Loucy (cell line): ENCODE measurements at regions not wholly inside any gene's neighbourhood (a gene's known extent, or its start where the extent isn't known, plus 50 kb on each side); places are given as distances from the start of the nearest gene placed in this dataset.

Experiments
- EZH2phosphoT487 ChIP-seq: fragments of 200-600 bp; IDR thresholded peaks from 2 replicates; pipeline ENCODE4 v1.6.1; 2018; ENCODE audit warnings: antibody characterized with exemption, mild to moderate bottlenecking, moderate library complexity, borderline replicate concordance
- TF ChIP-seq, protein P1 (sequence below): fragments of 200-600 bp; sonication (generic); conservative IDR thresholded peaks from 2 replicates; pipeline ENCODE4 v1.5.1; 2014; ENCODE audit warnings: mild to moderate bottlenecking, antibody characterized with exemption, low read length

DNA sequence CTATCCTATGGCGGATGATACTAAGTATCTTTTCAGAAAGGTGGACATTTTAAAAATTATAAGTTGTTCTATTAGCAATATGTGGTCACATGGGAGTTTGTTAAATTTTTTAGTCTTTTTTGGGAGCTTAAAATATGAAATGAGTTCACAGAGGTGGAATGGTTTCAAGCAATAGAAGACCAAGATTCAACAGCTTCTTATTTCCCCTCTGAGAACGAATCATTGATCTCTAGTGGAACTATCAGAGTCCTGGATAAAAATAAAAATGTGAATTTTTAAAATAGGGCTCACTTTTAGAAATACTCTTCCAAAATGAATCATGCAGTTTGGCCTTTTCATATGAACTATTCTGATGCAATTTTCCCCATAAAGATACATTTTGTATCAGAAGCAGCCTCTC is 467.7 kb upstream of the KLF6 start:
- TF ChIP-seq, protein P1, sequence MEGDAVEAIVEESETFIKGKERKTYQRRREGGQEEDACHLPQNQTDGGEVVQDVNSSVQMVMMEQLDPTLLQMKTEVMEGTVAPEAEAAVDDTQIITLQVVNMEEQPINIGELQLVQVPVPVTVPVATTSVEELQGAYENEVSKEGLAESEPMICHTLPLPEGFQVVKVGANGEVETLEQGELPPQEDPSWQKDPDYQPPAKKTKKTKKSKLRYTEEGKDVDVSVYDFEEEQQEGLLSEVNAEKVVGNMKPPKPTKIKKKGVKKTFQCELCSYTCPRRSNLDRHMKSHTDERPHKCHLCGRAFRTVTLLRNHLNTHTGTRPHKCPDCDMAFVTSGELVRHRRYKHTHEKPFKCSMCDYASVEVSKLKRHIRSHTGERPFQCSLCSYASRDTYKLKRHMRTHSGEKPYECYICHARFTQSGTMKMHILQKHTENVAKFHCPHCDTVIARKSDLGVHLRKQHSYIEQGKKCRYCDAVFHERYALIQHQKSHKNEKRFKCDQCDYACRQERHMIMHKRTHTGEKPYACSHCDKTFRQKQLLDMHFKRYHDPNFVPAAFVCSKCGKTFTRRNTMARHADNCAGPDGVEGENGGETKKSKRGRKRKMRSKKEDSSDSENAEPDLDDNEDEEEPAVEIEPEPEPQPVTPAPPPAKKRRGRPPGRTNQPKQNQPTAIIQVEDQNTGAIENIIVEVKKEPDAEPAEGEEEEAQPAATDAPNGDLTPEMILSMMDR: no peak
- TF ChIP-seq EZH2phosphoT487: no peak
